ENCODE measurements at regions not wholly inside any gene's neighbourhood (a gene's known extent, or its start where the extent isn't known, plus 50 kb on each side); places are given as distances from the start of the nearest gene placed in this dataset.
A peak's percentile ranks its signal among the peaks of the same experiment; 100 is the strongest.

DNA sequence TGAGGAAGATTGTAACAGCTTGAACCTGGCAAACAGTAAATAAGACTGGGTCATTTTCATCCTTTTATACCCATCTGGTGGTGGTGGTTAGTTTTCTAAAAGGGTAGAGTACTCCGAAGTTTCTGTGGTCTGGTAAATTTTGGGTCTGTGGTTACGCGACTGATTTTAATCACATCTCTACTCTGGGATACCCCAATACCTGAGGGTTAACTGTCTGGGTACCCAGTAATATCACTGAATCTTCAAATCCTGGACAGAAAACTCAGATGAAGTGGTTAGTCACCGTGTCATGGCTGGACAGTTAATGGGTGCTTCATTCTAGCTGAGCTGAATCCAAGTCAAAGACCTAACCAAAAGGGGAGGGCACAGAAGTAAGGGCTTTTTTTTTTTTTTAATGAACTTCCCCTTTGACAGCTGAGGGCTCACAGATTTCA is 474.2 kb downstream of the GADD45G start:
- no peaks in the 10 kb centered on the region for H3K36me3 ChIP-seq
- H3K27me3 ChIP-seq, result no peaks in the 10 kb centered on the region

DNA sequence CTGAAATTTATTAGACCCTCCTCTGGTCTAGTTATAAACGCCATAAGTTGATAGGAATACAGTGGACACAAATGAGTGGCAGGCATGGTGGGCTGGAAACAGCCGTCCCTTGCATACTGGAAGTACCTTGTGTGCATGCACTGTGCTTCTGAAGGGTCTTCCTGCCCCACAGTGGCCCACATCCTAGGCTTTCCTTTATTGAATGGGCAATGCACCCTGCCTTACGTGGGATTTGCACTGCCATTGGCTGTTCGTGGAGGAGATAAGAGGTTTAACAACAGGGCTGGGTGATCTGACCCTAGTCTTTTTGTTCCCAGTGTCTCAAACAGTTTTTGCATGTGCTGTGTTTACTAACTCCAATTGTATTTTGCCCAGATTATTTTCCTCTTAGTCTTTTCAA is 480.8 kb downstream of the GADD45G start:
- Histone ChIP-seq H3K4me3 (no peak overlapping the region), H3K27me3 (no peaks in the 10 kb centered on the region), H3K36me3 (no peaks in the 10 kb centered on the region), H3K9me3 (no peaks in the 10 kb centered on the region)
- no peak for DNase-seq

More for the DNA sequence above, 474.2 kb downstream of the GADD45G start:
- Histone ChIP-seq H3K4me3 (no peak overlapping the region), H3K9me3 (no peaks in the 10 kb centered on the region)
- no peak for DNase-seq

DNA sequence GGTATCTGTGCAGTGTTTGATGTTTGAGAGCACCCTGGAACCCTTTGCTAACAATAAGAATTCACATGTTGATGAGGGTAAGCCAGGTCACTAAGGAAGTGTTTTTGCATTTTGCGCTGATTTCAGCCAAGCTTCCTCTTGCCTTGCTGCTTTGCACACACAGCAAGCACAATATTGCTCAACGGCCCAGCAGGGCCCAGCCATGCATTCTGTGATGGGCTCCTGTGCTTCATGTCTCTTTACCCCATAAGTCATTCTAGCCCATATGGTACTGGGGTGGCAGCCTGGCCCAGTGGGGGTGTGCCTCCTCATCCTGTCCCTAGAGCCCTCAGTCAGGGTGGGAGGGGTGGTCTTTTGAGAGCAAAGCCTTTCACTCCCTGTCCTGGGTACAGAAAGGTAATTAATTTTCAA is 481.3 kb downstream of the GADD45G start:
- no peak for DNase-seq
- Histone ChIP-seq H3K4me3 (no peak overlapping the region), H3K27me3 (no peaks in the 10 kb centered on the region), H3K9me3 (no peaks in the 10 kb centered on the region), H3K36me3 (no peaks in the 10 kb centered on the region)

GRCh38 chr9:90088434-90088833 is 483.6 kb downstream of the GADD45G start:
- no peak for DNase-seq
- no peak overlapping the region for H3K4me3 ChIP-seq
- no peaks in the 10 kb centered on the region for H3K9me3 ChIP-seq
- no peaks in the 10 kb centered on the region for H3K27me3 ChIP-seq
- no peaks in the 10 kb centered on the region for H3K36me3 ChIP-seq

DNA sequence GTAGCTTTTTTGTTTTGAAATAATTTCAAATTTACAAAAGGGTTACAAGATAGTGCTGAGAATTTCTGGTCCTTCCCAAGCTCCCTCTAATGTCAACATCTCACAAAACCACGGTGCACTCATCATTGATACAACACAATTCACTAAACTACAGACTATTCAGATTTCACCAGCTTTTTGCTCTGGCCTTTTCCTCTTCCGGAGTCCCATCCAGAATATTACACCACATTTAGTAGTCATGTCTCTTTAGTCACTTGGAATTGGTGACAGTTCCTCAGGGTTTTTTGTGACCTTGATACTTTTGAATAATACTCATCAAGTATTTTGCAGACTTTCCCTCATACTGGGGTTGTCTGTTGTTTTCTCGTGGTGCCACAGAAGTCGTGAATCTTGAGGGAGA is 484.0 kb downstream of the GADD45G start:
- Histone ChIP-seq H3K36me3 (no peaks in the 10 kb centered on the region), H3K4me3 (no peak overlapping the region), H3K27me3 (no peaks in the 10 kb centered on the region), H3K9me3 (no peaks in the 10 kb centered on the region)
- DNase-seq, result no peak

- H3K9me3 ChIP-seq, result no peaks in the 10 kb centered on the region
- H3K36me3 ChIP-seq, result no peaks in the 10 kb centered on the region
- H3K4me3 ChIP-seq, result no peak overlapping the region
- H3K27me3 ChIP-seq, result no peaks in the 10 kb centered on the region
- no peak for DNase-seq
Observed at GRCh38 chr9:90090997-90091396, 486.2 kb downstream of the GADD45G start.

DNA sequence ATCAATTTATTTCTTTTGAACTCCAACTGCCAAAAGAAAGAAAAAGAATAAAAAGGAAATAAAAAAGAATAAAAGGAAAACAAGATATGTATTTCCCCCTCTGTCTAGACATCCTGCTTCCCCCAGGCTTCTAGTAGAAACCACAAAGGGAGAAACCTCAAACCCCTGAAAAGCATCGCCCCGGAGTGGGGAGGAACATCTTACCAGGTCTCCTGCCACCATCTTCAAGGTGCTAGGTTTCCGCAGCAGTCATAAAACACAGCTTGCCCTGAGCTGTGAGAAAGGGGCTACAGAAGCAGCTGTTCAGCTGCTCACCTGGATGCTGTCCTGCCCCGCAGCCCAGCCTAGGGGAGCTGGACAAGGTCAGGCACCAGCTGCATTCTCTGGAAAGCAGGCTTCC is 487.7 kb downstream of the GADD45G start:
- H3K27me3 ChIP-seq, result no peaks in the 10 kb centered on the region
- no peak for DNase-seq
- H3K36me3 ChIP-seq, result no peaks in the 10 kb centered on the region
- no peak overlapping the region for H3K4me3 ChIP-seq
- H3K9me3 ChIP-seq, result no peaks in the 10 kb centered on the region

DNA sequence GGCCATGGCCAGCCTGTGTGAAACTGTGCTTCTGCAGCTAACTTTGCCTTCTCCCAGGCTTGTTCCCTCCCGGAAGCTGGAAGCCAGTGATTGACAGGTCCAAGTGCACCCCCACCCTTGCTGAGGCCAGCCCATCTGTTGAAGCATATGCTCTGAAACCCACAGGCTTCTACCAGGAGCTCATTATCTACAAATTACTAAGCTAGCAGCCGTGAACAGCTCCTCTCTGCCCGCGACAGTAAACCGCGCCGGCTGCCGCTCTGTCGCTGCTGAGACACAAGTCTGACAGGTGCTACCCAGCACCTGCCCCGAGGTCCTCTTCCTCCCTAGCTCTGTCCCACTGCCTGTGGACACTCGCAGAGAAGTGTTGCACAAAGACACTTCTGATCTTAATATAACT is 490.9 kb downstream of the GADD45G start:
- Histone ChIP-seq H3K9me3 (no peaks in the 10 kb centered on the region), H3K27me3 (no peaks in the 10 kb centered on the region), H3K4me3 (no peak overlapping the region), H3K36me3 (no peaks in the 10 kb centered on the region)
- DNase-seq, result no peak

GRCh38 chr9:90097237-90097636 is 492.4 kb downstream of the GADD45G start:
- DNase-seq, result no peak
- H3K27me3 ChIP-seq, result no peaks in the 10 kb centered on the region

DNA sequence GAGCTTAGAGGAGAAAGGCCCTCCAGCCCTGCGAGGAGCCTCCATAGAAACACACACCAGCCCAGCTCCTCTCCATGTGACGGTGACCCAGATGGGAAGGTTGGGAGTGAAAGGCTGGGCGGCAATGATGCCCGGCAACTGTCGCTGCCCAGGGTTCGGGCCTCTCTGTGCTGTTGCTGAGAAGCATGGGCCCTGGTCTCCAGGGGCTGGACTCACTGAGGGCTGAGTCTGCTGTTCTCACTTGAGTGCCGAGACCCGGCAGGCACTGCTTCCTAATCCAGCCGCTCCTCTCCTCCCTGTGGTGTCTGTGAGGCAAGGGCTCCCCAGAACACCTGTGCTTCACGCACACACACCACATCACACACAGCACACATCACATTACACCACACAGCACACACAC is 493.6 kb downstream of the GADD45G start:
- H3K9me3 ChIP-seq, result no peaks in the 10 kb centered on the region
- H3K4me3 ChIP-seq, result no peak overlapping the region
- no peaks in the 10 kb centered on the region for H3K27me3 ChIP-seq
- no peaks in the 10 kb centered on the region for H3K36me3 ChIP-seq
- DNase-seq, result no peak

More at GRCh38 chr9:90097237-90097636, 492.4 kb downstream of the GADD45G start:
- Histone ChIP-seq H3K9me3 (no peaks in the 10 kb centered on the region), H3K36me3 (no peaks in the 10 kb centered on the region), H3K4me3 (no peak overlapping the region)

- H3K9me3 ChIP-seq, result no peaks in the 10 kb centered on the region
- H3K27me3 ChIP-seq, result no peaks in the 10 kb centered on the region
- no peak for DNase-seq
- H3K36me3 ChIP-seq, result no peaks in the 10 kb centered on the region
- H3K4me3 ChIP-seq, result no peak overlapping the region
Observed at GRCh38 chr9:90099262-90099963, 494.6 kb downstream of the GADD45G start.

GRCh38 chr9:90100014-90100413 is 495.2 kb downstream of the GADD45G start:
- peak; percentile 61 for DNase-seq

GRCh38 chr9:90102292-90102901 is 497.6 kb downstream of the GADD45G start:
- no peaks in the 10 kb centered on the region for H3K27me3 ChIP-seq
- H3K9me3 ChIP-seq, result no peaks in the 10 kb centered on the region
- no peak overlapping the region for H3K4me3 ChIP-seq
- H3K36me3 ChIP-seq, result no peaks in the 10 kb centered on the region
- peak; percentile 69 for DNase-seq

More at GRCh38 chr9:90100014-90100413, 495.2 kb downstream of the GADD45G start:
- Histone ChIP-seq H3K4me3 (no peak overlapping the region), H3K9me3 (no peaks in the 10 kb centered on the region), H3K36me3 (no peaks in the 10 kb centered on the region), H3K27me3 (no peaks in the 10 kb centered on the region)

DNA sequence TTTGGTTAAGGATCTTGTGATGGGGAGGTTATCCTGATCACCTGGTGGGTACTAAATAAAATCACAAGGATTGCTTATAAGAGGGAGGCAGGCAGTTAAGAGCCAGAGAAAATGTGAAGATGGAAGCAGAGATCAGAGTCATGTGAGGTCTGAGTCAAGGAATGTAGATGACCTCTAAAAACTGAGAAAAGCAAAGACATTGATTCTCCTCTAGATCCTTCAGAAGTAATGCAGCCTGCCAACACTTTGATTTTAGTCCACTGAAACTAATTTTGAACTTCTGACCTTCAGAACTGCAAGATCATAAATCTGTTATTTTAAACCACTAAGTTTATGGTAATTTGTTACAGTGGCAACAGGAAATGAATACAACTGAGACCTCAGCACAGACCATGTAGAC is 499.0 kb downstream of the GADD45G start:
- H3K27me3 ChIP-seq, result no peaks in the 10 kb centered on the region
- no peak for DNase-seq
- H3K9me3 ChIP-seq, result no peaks in the 10 kb centered on the region
- H3K4me3 ChIP-seq, result no peak overlapping the region
- H3K36me3 ChIP-seq, result no peaks in the 10 kb centered on the region

- Histone ChIP-seq H3K36me3 (no peaks in the 10 kb centered on the region), H3K27me3 (no peaks in the 10 kb centered on the region), H3K9me3 (no peaks in the 10 kb centered on the region), H3K4me3 (no peak overlapping the region)
- no peak for DNase-seq
Observed at GRCh38 chr9:90105773-90106172, 501.0 kb downstream of the GADD45G start.

- Histone ChIP-seq H3K36me3 (no peaks in the 10 kb centered on the region), H3K27me3 (no peaks in the 10 kb centered on the region), H3K4me3 (no peak overlapping the region), H3K9me3 (no peaks in the 10 kb centered on the region)
- DNase-seq, result peak; percentile 69
Observed at GRCh38 chr9:90107040-90107725, 502.4 kb downstream of the GADD45G start.

DNA sequence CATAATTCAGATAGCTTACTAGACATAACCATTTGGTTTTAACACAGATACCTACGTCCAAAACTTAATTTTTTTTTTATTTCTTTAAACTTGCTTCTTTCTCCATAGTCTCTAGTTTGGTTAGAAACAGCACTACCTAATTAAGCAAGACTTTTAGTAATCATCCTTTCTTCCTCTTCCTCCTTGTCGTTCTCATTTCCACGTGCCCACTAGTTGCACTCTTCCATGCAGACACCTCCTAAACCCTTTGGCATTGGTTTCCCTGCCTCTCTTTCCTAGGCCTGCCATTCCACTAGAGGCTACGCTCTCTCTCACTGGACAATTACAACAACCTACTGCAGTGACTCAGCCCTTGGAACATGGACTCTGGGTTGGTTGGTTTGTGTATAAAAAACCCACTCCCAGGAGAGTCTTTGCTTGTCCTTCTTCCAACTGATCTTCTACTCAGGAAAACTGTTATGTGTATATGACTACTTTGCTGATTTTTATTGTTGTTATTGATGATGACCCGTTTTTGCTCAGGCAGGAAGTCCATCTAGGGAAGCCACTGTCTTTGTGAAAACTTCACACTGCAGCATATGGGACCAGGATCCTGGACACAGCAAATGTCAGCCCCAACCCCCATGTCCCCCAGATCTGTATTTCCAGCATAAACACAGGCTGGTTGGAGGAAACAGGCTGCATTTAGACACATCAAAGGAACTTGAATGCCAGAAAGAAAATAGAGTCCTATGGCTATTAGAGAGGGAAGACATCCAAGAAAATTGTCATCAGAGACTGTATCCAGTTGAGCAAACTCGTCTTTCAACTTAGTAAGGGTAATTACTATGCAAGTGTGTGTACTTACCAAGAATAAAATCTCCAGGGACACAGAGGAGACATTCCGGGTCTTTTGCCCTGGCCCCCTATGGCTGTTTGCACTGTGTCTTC is 503.2 kb downstream of the GADD45G start:
- no peak overlapping the region for H3K4me3 ChIP-seq
- no peaks in the 10 kb centered on the region for H3K36me3 ChIP-seq
- peak; percentile 61 for DNase-seq

More for the DNA sequence above, 503.2 kb downstream of the GADD45G start:
- no peaks in the 10 kb centered on the region for H3K9me3 ChIP-seq
- H3K27me3 ChIP-seq, result no peaks in the 10 kb centered on the region
